Fibroblast of skin of left quadriceps (primary cell): ENCODE measurements at regions not wholly inside any gene's neighbourhood (a gene's known extent, or its start where the extent isn't known, plus 50 kb on each side); places are given as distances from the start of the nearest gene placed in this dataset.
"Not testable (repeated sequence)": the region's sequence is repeated elsewhere in the genome, so short reads cannot be mapped to it uniquely, and the experiment has no call there.

Experiments used
- DNase-seq, 2 experiments: peaks; one replicate each; pipeline ENCODE4 v3.0.0-alpha.2; 2013; ENCODE audit warnings: low read depth in 2 of 2

- DNase-seq = no peak
Observed at GRCh38 chr2:122755281-122755780, 999.9 kb downstream of the TSN start.

GRCh38 chr2:122758967-122759366, 1003.5 kb downstream of the TSN start:
- no peak for DNase-seq

DNA sequence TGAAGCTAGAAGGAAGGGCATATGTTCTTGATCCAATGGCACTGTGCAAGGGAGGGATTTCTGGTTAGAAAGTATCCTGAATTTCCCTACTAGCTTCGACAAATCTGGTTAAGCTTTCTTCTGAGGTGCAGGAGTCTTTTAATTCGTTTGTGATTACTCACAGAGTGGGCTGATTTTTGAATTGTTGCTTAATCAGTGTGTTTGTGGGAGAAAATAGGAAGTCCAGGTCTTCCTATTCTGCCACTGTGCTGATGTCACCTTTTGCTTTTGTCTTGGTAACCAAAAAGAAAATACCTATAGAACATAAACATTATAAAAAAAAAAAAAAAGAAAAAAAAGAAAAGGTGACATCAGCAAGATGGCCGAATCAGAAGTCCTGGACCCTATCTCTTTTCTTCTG, 1008.6 kb downstream of the TSN start:
- DNase-seq = no peak

DNA sequence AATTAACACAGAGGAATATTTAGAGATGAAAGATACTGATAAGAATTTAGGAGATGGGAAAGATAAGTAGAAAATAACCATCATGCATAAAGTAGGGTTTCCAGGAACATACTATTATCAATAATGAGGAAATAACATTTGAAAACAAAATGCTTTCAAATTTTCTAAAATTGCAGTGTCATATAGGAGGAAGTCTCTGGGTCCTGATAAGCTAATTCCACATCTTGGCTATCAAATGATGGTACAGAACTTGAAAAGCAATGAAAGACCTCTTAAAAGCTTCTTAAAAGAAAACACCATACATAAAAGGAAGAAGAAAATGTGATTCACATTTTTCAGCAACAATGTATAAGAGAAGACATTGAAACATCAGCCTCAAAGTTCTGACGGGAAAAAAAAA, 1024.8 kb downstream of the TSN start:
- DNase-seq = no peak

- DNase-seq = no peak
Observed at GRCh38 chr2:122794100-122794499, 1038.6 kb downstream of the TSN start.

- no peak for DNase-seq
Observed at GRCh38 chr2:122795763-122796162, 1040.3 kb downstream of the TSN start.

DNA sequence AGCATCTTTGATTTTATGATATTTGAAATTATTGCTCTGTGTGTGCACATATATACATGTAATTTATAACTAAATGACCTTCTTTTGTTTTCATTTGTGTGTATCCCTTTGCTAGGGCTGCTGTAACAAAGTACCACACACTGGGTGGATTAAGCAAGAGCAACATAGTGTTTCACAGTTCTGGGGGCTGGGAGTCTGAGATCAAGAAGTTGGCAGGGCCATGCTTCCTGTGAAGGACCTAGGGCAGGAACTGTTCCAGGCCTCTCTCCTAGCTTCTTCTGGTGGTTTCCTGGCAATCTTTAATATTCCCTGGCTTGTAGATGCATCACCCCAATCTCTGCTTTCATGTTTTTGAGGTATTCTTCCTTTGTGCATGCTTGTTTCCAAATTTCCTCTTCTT, 1043.9 kb downstream of the TSN start:
- DNase-seq = no peak

DNA sequence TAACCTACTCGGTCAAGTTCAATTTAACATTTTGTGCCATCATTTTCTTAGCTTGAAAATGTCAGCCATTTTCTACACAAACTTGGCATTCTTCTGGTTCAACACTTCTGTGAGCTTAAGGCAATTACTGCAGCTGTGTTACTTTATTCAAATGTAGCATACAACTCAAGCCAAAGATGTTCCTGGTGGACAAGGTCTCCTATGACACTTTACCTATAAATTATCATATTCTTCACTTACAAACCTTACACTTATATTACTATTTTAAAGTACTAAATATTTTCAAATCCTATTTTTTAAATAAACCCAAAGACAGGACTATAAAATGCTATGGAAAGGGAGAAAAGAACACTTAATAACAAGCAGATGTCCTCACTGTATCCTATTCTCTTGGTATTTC, 1045.3 kb downstream of the TSN start:
- no peak for DNase-seq

GRCh38 chr2:122804494-122804893, 1049.0 kb downstream of the TSN start:
- no peak for DNase-seq

GRCh38 chr2:122805346-122805745, 1049.9 kb downstream of the TSN start:
- no peak for DNase-seq

DNA sequence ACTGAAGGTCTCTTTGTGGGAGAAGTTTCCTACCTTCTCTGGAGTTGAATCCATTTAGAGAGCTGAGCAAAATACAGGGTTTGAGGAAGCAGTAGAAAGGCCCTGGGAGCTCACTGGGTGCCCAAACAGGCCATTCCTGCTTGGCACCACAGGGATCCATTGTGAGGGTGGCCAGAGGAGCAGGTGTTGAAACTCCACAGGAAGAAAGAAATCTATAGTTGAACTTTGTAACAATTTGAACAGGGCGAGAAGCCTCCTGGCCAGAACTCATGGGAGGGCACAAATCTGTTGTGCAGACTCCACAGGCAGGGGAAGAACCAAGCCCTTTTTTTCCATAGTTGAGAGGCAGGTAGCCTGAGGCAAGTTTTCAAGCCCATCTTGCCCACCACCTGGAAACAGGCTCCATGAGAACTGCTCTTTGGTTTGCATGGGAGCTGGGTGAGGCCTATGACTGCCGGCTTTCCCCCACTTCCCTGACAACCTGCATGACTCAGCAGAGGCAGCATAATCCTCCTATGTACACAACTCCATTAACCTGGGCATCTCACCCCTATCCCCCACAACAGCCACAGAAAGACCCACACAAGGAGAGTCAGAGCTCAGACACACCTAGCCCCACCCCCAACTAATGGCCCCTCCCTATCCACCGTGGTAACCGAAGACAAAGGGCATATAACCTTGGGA, 1053.0 kb downstream of the TSN start:
- DNase-seq = no peak

DNA sequence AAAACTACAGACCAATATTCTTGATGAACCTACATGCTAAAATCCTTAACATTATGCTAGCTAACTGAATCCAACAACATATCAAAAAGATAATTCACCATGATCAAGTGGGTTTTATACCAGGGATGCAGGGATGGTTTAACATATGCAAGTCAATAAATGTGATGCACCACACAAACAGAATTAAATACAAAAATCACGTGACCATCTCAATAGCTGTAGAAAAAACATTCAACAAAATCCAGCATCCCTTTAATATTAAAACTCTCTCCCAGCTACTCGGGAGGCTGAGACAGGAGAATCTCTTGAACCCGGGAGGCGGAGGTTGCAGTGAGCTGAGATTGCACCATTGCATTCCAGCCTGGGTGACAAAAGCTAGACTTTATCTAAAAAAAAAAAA, 1056.8 kb downstream of the TSN start:
- not testable (repeated sequence) for DNase-seq

GRCh38 chr2:122815120-122815519, 1059.7 kb downstream of the TSN start:
- no peak for DNase-seq

DNA sequence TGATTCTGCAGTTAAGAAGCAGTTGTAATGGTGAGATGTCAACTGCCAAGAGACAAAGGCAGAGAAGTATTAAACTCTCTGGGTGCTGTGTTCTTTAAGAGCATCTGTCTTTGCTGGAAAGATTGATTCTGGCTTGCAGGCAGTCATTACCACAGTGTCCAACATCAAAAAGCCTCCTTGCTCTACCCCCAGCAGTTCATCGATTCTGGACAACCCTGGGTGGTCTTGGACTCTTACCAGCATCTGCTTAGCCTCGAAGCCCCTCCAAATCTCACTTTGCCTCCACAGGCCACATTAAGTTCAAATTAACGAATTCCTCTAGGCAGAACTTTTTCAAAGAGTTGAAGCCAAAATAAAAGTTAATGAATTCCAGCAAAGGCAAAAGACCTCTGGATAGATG, 1061.4 kb downstream of the TSN start:
- no peak for DNase-seq

- no peak for DNase-seq
Observed at GRCh38 chr2:122822319-122822718, 1066.9 kb downstream of the TSN start.

GRCh38 chr2:122830157-122830556, 1074.7 kb downstream of the TSN start:
- DNase-seq = no peak

- peak in 1 of 2 experiments; percentile 2 for DNase-seq
Observed at GRCh38 chr2:122831649-122832048, 1076.2 kb downstream of the TSN start.

GRCh38 chr2:122843503-122843902, 1088.1 kb downstream of the TSN start:
- DNase-seq = no peak

DNA sequence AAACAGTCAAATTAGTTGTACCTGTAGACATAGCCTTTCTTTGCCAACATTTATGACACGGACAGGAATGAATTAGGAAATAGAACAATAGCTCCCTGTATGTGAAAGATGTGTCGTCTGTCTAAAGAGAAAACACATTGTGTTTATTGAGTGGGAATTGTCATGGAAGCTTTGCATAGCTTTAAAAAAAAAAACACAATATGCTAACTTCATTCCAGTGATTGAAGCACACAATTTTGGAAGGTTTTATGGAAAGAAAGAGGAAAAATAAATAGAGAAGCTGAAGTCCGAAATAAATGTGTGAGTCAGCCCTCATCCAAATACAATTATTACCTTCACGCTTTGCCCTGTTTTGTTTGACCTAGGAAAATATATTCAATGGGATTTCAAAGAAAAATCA, 1095.7 kb downstream of the TSN start:
- DNase-seq = no peak

- no peak for DNase-seq
Observed at GRCh38 chr2:122851972-122852531, 1096.6 kb downstream of the TSN start.

DNA sequence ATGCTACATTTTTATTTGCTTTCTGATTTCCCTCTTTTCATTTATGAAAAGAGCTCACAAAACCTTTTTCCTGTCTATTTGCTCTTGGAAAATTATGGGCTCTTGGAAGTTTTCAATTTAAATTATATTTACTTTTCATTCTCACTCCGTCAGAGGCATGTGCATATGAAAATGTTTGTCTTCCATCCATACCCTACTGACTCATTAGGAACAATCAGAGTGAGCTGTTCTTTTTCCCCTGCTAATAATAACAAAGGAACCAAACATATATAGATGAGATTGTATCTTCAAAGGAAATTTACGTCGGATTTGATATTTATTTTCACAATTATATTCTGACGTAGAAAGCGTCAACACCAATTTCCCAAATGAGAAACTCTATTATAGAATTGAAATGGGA, 1101.2 kb downstream of the TSN start:
- DNase-seq = no peak

GRCh38 chr2:122858075-122858702, 1102.7 kb downstream of the TSN start:
- DNase-seq = no peak

- DNase-seq = no peak
Observed at GRCh38 chr2:122858813-122859212, 1103.4 kb downstream of the TSN start.
